ENCODE measurements at regions not wholly inside any gene's neighbourhood (a gene's known extent, or its start where the extent isn't known, plus 50 kb on each side); places are given as distances from the start of the nearest gene placed in this dataset.

GRCh38 chr2:38433607-38433975, 56.5 kb upstream of the ATL2 start:
- WGBS, 2 donors = 74 to 100% methylated on average over 1 of the region's 1 CpG
- intact Hi-C loops (cut with DNase I; ENCODE audit: low total_unique reads) = no loop called here
- no peak overlapping the region for H3K4me3 ChIP-seq (ENCODE audit: low read depth, poor library complexity, severe bottlenecking)
- no peak for DNase-seq (ENCODE audit: low spot score in 2 of 2)
- no peak for TF ChIP-seq CTCF (IDR thresholded peaks at IDR 0.05)

- intact Hi-C loops (cut with DNase I; ENCODE audit: low total_unique reads) = no loop called here
- DNase-seq (ENCODE audit: low spot score in 2 of 2) = no peak
- TF ChIP-seq CTCF (IDR thresholded peaks at IDR 0.05) (no peak), POLR2A (IDR thresholded peaks at IDR 0.05) (no peak)
- 76 to 83% methylated on average over 8 of the region's 8 CpGs for WGBS, 2 donors
- H3K4me3 ChIP-seq (ENCODE audit: low read depth, poor library complexity, severe bottlenecking) = no peak overlapping the region
Measured at GRCh38 chr2:38432820-38433606, 55.9 kb upstream of the ATL2 start.

- DNase-seq (ENCODE audit: low spot score in 2 of 2) = no peak
- intact Hi-C loops (cut with DNase I; ENCODE audit: low total_unique reads) = no loop called here
- H3K4me3 ChIP-seq (ENCODE audit: low read depth, poor library complexity, severe bottlenecking) = no peak overlapping the region
- 71 to 83% methylated on average over 19 of the region's 19 CpGs for WGBS, 2 donors
- no peak for TF ChIP-seq POLR2A (IDR thresholded peaks at IDR 0.05)
- TF ChIP-seq CTCF (IDR thresholded peaks at IDR 0.05) = no peak
Measured at GRCh38 chr2:38430597-38431207, 53.6 kb upstream of the ATL2 start.

GRCh38 chr2:38430196-38430595, 53.1 kb upstream of the ATL2 start:
- 88 to 93% methylated on average over 7 of the region's 7 CpGs for WGBS, 2 donors
- intact Hi-C loops (cut with DNase I; ENCODE audit: low total_unique reads) = no loop called here
- no peak overlapping the region for H3K4me3 ChIP-seq (ENCODE audit: low read depth, poor library complexity, severe bottlenecking)
- TF ChIP-seq POLR2A (IDR thresholded peaks at IDR 0.05) (no peak), CTCF (IDR thresholded peaks at IDR 0.05) (no peak)
- DNase-seq (ENCODE audit: low spot score in 2 of 2) = no peak

- intact Hi-C loops (cut with DNase I; ENCODE audit: low total_unique reads) = no loop called here
- no peak overlapping the region for H3K4me3 ChIP-seq (ENCODE audit: low read depth, poor library complexity, severe bottlenecking)
- DNase-seq (ENCODE audit: low spot score in 2 of 2) = no peak
- 66 to 71% methylated on average over 6 of the region's 6 CpGs for WGBS, 2 donors
- no peak for TF ChIP-seq POLR2A (IDR thresholded peaks at IDR 0.05)
- TF ChIP-seq CTCF (IDR thresholded peaks at IDR 0.05) = no peak
Measured at GRCh38 chr2:38427936-38428335, 50.9 kb upstream of the ATL2 start.

All from lower leg skin (tissue), 4 donors.